Tibial nerve (tissue), 4 donors: ENCODE measurements at regions not wholly inside any gene's neighbourhood (a gene's known extent, or its start where the extent isn't known, plus 50 kb on each side); places are given as distances from the start of the nearest gene placed in this dataset.

Source experiments
- CTCF ChIP-seq, 5 experiments: fragments of 200-600 bp in 3 of 5; fragments of 450-650 bp in 2 of 5; sonication (generic) in 3 of 5; IDR thresholded peaks; one replicate each; pipeline ENCODE4 v1.5.1; 2016 to 2019; ENCODE audit warnings: antibody characterized with exemption in 5 of 5, mild to moderate bottlenecking in 3 of 5, moderate library complexity in 2 of 5
- EP300 ChIP-seq, 2 donors: sonication (generic); formaldehyde crosslinking; IDR thresholded peaks; one replicate each; pipeline ENCODE4 v1.6.1; 2017; ENCODE audit warnings: antibody characterized with exemption in 2 of 2, mild to moderate bottlenecking in 1 of 2
- POLR2A ChIP-seq, 2 donors: fragments of 450-650 bp; IDR thresholded peaks; one replicate each; pipeline ENCODE4 v1.6.1; 2017; ENCODE audit warnings: antibody characterized with exemption in 2 of 2, mild to moderate bottlenecking in 2 of 2, moderate library complexity in 2 of 2

GRCh38 chr14:30381861-30382480 is 177.0 kb upstream of the G2E3 start:
- TF ChIP-seq CTCF (IDR thresholded peaks at IDR 0.05) (no peak), POLR2A (IDR thresholded peaks at IDR 0.05) (no peak), EP300 (IDR thresholded peaks at IDR 0.05) (no peak)
